ENCODE measurements at regions not wholly inside any gene's neighbourhood (a gene's known extent, or its start where the extent isn't known, plus 50 kb on each side); places are given as distances from the start of the nearest gene placed in this dataset.

DNA sequence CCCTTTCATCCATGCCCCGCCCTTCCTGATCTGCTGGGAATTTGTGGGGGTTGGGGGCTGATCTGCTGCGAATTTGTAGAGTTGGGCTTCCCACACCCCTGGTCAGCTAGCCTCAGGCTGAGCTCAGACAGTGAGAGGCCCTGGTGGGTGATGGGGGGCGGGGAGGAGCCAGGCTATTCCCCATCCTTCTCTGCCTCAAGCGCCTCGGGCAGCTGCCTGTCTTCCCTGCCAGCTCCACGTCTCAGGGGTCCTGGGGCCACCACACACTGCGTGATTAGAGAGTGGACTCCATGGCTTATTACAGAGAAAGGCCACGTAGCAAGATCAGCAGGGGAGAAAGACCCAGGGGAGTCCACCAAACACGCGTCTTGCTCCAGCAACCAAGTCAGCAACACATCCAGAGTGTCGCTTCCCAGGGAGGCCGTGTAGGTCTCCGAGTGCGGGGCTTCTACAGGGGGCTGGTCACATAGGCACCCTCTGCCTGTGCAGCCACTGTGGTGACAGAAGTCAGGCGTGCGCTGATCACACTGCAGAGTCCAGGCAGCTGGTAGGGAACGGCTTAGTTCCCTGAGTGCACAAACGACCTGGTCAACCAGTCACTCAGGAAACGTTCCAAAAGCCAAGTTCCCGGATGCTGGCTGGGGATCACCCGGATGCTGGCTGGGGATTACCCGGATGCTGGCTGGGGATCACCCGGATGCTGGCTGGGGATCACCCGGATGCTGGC is 254.4 kb upstream of the SFSWAP start:
- H3K4ac ChIP-seq (ENCODE audit: low read depth, low read length): no peak overlapping the region

DNA sequence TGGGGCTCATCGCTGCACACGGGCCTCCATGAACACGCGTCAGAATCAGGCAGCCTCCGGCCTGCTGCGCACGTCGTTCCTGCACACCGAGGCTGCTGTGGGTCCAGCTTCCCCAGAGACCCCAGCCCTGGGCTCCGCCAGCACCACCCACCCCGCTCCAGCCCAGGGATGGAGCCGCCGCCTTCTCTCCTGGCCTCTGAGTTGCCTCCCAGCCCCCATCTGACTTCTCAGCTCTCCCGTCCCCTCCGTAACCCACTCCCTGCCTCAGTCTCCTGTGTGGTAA is 253.9 kb upstream of the SFSWAP start:
- no peak overlapping the region for H3K18ac ChIP-seq (ENCODE audit: low read length)
- no peaks in the 10 kb centered on the region for H3K4me1 ChIP-seq (ENCODE audit: control insufficient read depth in 1 of 2, insufficient read depth in 2 of 2, low read length in 2 of 2)
- H4K91ac ChIP-seq (ENCODE audit: low read depth, low read length): no peak overlapping the region
- H2AK5ac ChIP-seq (ENCODE audit: low read length): no peak overlapping the region
- no peaks in the 10 kb centered on the region for H3K79me1 ChIP-seq (ENCODE audit: low read length)
- no peak overlapping the region for H3K4ac ChIP-seq (ENCODE audit: low read depth, low read length)
- no peak overlapping the region for H3K4me2 ChIP-seq (ENCODE audit: low read length)
- no peaks in the 10 kb centered on the region for H3K36me3 ChIP-seq (ENCODE audit: control insufficient read depth in 1 of 2, insufficient read depth in 2 of 2, low read length in 2 of 2)
- H3K23ac ChIP-seq (ENCODE audit: low read length): no peak overlapping the region
- no peak overlapping the region for H2BK120ac ChIP-seq (ENCODE audit: insufficient read depth, low read length, poor library complexity)
- no peak for DNase-seq
- H3K4me3 ChIP-seq (ENCODE audit: low read depth, low read length): no peak overlapping the region
- H3K79me2 ChIP-seq (ENCODE audit: control insufficient read depth, insufficient read depth, low read length, poor library complexity): no peaks in the 10 kb centered on the region
- no peaks in the 10 kb centered on the region for H3K9me3 ChIP-seq (ENCODE audit: insufficient read depth, low read depth, low read length)
- no peak overlapping the region for H2BK5ac ChIP-seq (ENCODE audit: low read depth, low read length, poor library complexity)
- H3K14ac ChIP-seq (ENCODE audit: low read length): no peak overlapping the region
- no peak overlapping the region for H4K8ac ChIP-seq (ENCODE audit: low read depth, low read length)
- H3K9ac ChIP-seq (ENCODE audit: low read length): no peak overlapping the region
- H3K27ac ChIP-seq (ENCODE audit: low read depth, low read length): no peak overlapping the region
- H3K27me3 ChIP-seq (ENCODE audit: insufficient read depth, low read length): no peaks in the 10 kb centered on the region
- H2BK12ac ChIP-seq (ENCODE audit: low read length): no peak overlapping the region
- no peak overlapping the region for H4K12ac ChIP-seq (ENCODE audit: low read depth, low read length)
- H2AFZ ChIP-seq (ENCODE audit: insufficient read depth, low read length, poor library complexity): no peak overlapping the region
- WGBS (ENCODE audit: extremely low coverage, insufficient coverage, insufficient read length): no CpG with 5 or more reads among the region's 15 CpGs

More for the DNA sequence above, 254.4 kb upstream of the SFSWAP start:
- no peak overlapping the region for H3K9ac ChIP-seq (ENCODE audit: low read length)
- H3K79me1 ChIP-seq (ENCODE audit: low read length): no peaks in the 10 kb centered on the region
- H3K79me2 ChIP-seq (ENCODE audit: control insufficient read depth, insufficient read depth, low read length, poor library complexity): no peaks in the 10 kb centered on the region
- H2AFZ ChIP-seq (ENCODE audit: insufficient read depth, low read length, poor library complexity): no peak overlapping the region
- H3K4me1 ChIP-seq (ENCODE audit: control insufficient read depth in 1 of 2, insufficient read depth in 2 of 2, low read length in 2 of 2): no peaks in the 10 kb centered on the region
- no peak overlapping the region for H3K23ac ChIP-seq (ENCODE audit: low read length)
- no peaks in the 10 kb centered on the region for H3K9me3 ChIP-seq (ENCODE audit: insufficient read depth, low read depth, low read length)
- no peak overlapping the region for H4K8ac ChIP-seq (ENCODE audit: low read depth, low read length)
- no peak overlapping the region for H4K12ac ChIP-seq (ENCODE audit: low read depth, low read length)
- no CpG with 5 or more reads among the region's 24 CpGs for WGBS (ENCODE audit: extremely low coverage, insufficient coverage, insufficient read length)
- no peak overlapping the region for H2BK120ac ChIP-seq (ENCODE audit: insufficient read depth, low read length, poor library complexity)
- no peaks in the 10 kb centered on the region for H3K27me3 ChIP-seq (ENCODE audit: insufficient read depth, low read length)
- H3K36me3 ChIP-seq (ENCODE audit: control insufficient read depth in 1 of 2, insufficient read depth in 2 of 2, low read length in 2 of 2): no peaks in the 10 kb centered on the region
- no peak overlapping the region for H3K27ac ChIP-seq (ENCODE audit: low read depth, low read length)
- H3K14ac ChIP-seq (ENCODE audit: low read length): no peak overlapping the region
- H2AK5ac ChIP-seq (ENCODE audit: low read length): no peak overlapping the region
- H2BK12ac ChIP-seq (ENCODE audit: low read length): no peak overlapping the region
- no peak overlapping the region for H3K4me2 ChIP-seq (ENCODE audit: low read length)
- H2BK5ac ChIP-seq (ENCODE audit: low read depth, low read length, poor library complexity): no peak overlapping the region
- no peak overlapping the region for H3K4me3 ChIP-seq (ENCODE audit: low read depth, low read length)
- H3K18ac ChIP-seq (ENCODE audit: low read length): no peak overlapping the region
- DNase-seq: no peak
- H4K91ac ChIP-seq (ENCODE audit: low read depth, low read length): no peak overlapping the region

DNA sequence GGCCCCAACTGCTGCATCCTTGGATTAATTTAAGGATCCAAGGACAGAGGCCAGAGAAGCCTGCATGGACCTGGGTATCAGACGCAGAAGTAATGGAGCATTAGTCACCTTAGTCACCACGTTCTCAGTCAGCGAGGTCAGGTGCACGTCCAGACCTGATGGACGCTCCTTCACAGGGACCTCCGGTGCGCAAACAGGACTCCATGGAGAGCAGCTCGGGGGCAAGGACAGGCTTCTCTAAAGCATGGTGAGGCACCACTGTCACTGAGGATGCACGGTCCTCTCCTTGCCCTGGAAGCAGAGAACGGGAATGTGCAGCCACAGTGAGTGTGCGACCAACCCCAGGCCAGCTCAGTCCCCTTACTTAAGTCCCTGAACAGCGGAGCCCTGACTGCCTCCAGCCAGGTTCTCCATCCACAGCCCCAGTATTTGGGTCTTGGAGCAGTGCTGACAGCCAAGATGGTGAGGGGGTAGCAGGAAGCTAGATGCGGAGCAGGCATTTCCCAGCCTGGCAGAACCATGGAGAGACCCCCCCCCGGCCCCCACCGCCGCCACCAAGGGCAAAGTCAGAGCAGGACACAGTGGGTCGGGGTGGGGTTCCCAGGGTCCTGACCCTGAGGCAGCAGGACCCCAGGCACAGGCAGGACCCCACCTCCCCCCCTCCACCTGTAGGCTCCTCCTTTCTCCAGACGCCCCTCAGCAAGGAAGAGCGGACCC is 253.4 kb upstream of the SFSWAP start:
- no CpG with 5 or more reads among the region's 19 CpGs for WGBS (ENCODE audit: extremely low coverage, insufficient coverage, insufficient read length)

GRCh38 chr12:131458048-131458374 is 252.9 kb upstream of the SFSWAP start:
- Histone ChIP-seq H3K4me3 (ENCODE audit: low read depth, low read length) (no peak overlapping the region), H3K9ac (ENCODE audit: low read length) (no peak overlapping the region), H3K79me2 (ENCODE audit: control insufficient read depth, insufficient read depth, low read length, poor library complexity) (no peaks in the 10 kb centered on the region), H3K18ac (ENCODE audit: low read length) (no peak overlapping the region), H3K27me3 (ENCODE audit: insufficient read depth, low read length) (no peaks in the 10 kb centered on the region), H3K23ac (ENCODE audit: low read length) (no peak overlapping the region), H4K8ac (ENCODE audit: low read depth, low read length) (no peak overlapping the region), H2BK12ac (ENCODE audit: low read length) (no peak overlapping the region), H2AK5ac (ENCODE audit: low read length) (no peak overlapping the region), H3K4ac (ENCODE audit: low read depth, low read length) (no peak overlapping the region), H4K12ac (ENCODE audit: low read depth, low read length) (no peak overlapping the region), H3K4me1 (ENCODE audit: control insufficient read depth in 1 of 2, insufficient read depth in 2 of 2, low read length in 2 of 2) (no peaks in the 10 kb centered on the region), H3K36me3 (ENCODE audit: control insufficient read depth in 1 of 2, insufficient read depth in 2 of 2, low read length in 2 of 2) (no peaks in the 10 kb centered on the region), H3K14ac (ENCODE audit: low read length) (no peak overlapping the region), H3K9me3 (ENCODE audit: insufficient read depth, low read depth, low read length) (no peaks in the 10 kb centered on the region), H2BK5ac (ENCODE audit: low read depth, low read length, poor library complexity) (no peak overlapping the region), H2BK120ac (ENCODE audit: insufficient read depth, low read length, poor library complexity) (no peak overlapping the region), H3K4me2 (ENCODE audit: low read length) (no peak overlapping the region), H2AFZ (ENCODE audit: insufficient read depth, low read length, poor library complexity) (no peak overlapping the region), H3K27ac (ENCODE audit: low read depth, low read length) (no peak overlapping the region), H3K79me1 (ENCODE audit: low read length) (no peaks in the 10 kb centered on the region), H4K91ac (ENCODE audit: low read depth, low read length) (no peak overlapping the region)
- WGBS (ENCODE audit: extremely low coverage, insufficient coverage, insufficient read length): no CpG with 5 or more reads among the region's 9 CpGs
- no peak for DNase-seq

More for the DNA sequence above, 253.4 kb upstream of the SFSWAP start:
- Histone ChIP-seq H2BK5ac (ENCODE audit: low read depth, low read length, poor library complexity) (no peak overlapping the region), H3K27ac (ENCODE audit: low read depth, low read length) (no peak overlapping the region), H2AK5ac (ENCODE audit: low read length) (no peak overlapping the region), H3K36me3 (ENCODE audit: control insufficient read depth in 1 of 2, insufficient read depth in 2 of 2, low read length in 2 of 2) (no peaks in the 10 kb centered on the region), H3K9ac (ENCODE audit: low read length) (no peak overlapping the region), H3K79me2 (ENCODE audit: control insufficient read depth, insufficient read depth, low read length, poor library complexity) (no peaks in the 10 kb centered on the region), H3K9me3 (ENCODE audit: insufficient read depth, low read depth, low read length) (no peaks in the 10 kb centered on the region), H2BK120ac (ENCODE audit: insufficient read depth, low read length, poor library complexity) (no peak overlapping the region), H4K91ac (ENCODE audit: low read depth, low read length) (no peak overlapping the region), H3K4me3 (ENCODE audit: low read depth, low read length) (no peak overlapping the region), H2AFZ (ENCODE audit: insufficient read depth, low read length, poor library complexity) (no peak overlapping the region), H4K12ac (ENCODE audit: low read depth, low read length) (no peak overlapping the region), H3K4ac (ENCODE audit: low read depth, low read length) (no peak overlapping the region), H3K27me3 (ENCODE audit: insufficient read depth, low read length) (no peaks in the 10 kb centered on the region), H3K18ac (ENCODE audit: low read length) (no peak overlapping the region), H3K23ac (ENCODE audit: low read length) (no peak overlapping the region), H3K79me1 (ENCODE audit: low read length) (no peaks in the 10 kb centered on the region), H3K14ac (ENCODE audit: low read length) (no peak overlapping the region), H4K8ac (ENCODE audit: low read depth, low read length) (no peak overlapping the region), H3K4me2 (ENCODE audit: low read length) (no peak overlapping the region), H2BK12ac (ENCODE audit: low read length) (no peak overlapping the region), H3K4me1 (ENCODE audit: control insufficient read depth in 1 of 2, insufficient read depth in 2 of 2, low read length in 2 of 2) (no peaks in the 10 kb centered on the region)
- no peak for DNase-seq

Data from trophoblast cell (in vitro differentiated cells and primary cell).